KMS-11 (cell line): ENCODE measurements at regions not wholly inside any gene's neighbourhood (a gene's known extent, or its start where the extent isn't known, plus 50 kb on each side); places are given as distances from the start of the nearest gene placed in this dataset.

Source experiments
- H2AFZ ChIP-seq: fragments of 200-600 bp; sonication (generic); 2 replicates; pipeline ENCODE4 v1.6.1; 2016; ENCODE audit warnings: antibody characterized with exemption, mixed run types, low read depth
- H3K27ac ChIP-seq: fragments of 200-600 bp; sonication (generic); 2 replicates; pipeline ENCODE4 v1.6.1; 2016; ENCODE audit warnings: mild to moderate bottlenecking, mixed run types
- H3K27me3 ChIP-seq: fragments of 200-600 bp; sonication (generic); 2 replicates; pipeline ENCODE4 v1.6.1; 2017; ENCODE audit warnings: mild to moderate bottlenecking, low read depth, mixed run types, moderate library complexity; ENCODE audit not compliant: insufficient read depth
- H3K36me3 ChIP-seq: fragments of 200-600 bp; sonication (generic); 2 replicates; pipeline ENCODE4 v1.6.1; 2017; ENCODE audit warnings: mild to moderate bottlenecking, mixed run types; ENCODE audit not compliant: insufficient read depth
- H3K4me1 ChIP-seq: fragments of 200-600 bp; sonication (generic); 2 replicates; pipeline ENCODE4 v1.6.1; 2016; ENCODE audit warnings: mild to moderate bottlenecking, low read depth, mixed run types; ENCODE audit not compliant: poor library complexity, severe bottlenecking
- H3K4me2 ChIP-seq: fragments of 200-600 bp; sonication (generic); 2 replicates; pipeline ENCODE4 v1.7.0; 2016; ENCODE audit warnings: mild to moderate bottlenecking, mixed run types
- H3K4me3 ChIP-seq: fragments of 200-600 bp; sonication (generic); IDR thresholded peaks from 2 replicates; pipeline ENCODE4 v1.6.1; 2017; ENCODE audit warnings: low read depth, low read length, mixed read lengths; ENCODE audit not compliant: insufficient read depth
- H3K79me2 ChIP-seq: fragments of 200-600 bp; sonication (generic); 2 replicates; pipeline ENCODE4 v1.6.1; 2016; ENCODE audit warnings: low read depth, mixed run types; ENCODE audit not compliant: insufficient read depth
- H3K9ac ChIP-seq: fragments of 200-600 bp; sonication (generic); 2 replicates; pipeline ENCODE4 v1.6.1; 2016; ENCODE audit warnings: mild to moderate bottlenecking, mixed run types
- H4K20me1 ChIP-seq: fragments of 200-600 bp; sonication (generic); 2 replicates; pipeline ENCODE4 v1.6.1; 2016; ENCODE audit warnings: mild to moderate bottlenecking, mixed run types; ENCODE audit not compliant: insufficient read depth
- CTCF ChIP-seq: fragments of 200-600 bp; sonication (generic); conservative IDR thresholded peaks from 2 replicates; pipeline ENCODE4 v1.6.1; 2017; ENCODE audit warnings: low read depth, mild to moderate bottlenecking, antibody characterized with exemption, low read length, moderate library complexity, mixed read lengths

- Histone ChIP-seq H3K36me3 (no peaks in the 10 kb centered on the region), H3K4me1 (peaks cover 6% of the 10 kb centered on the region), H3K27ac (no peak overlapping the region), H4K20me1 (no peaks in the 10 kb centered on the region), H3K4me3 (no peak overlapping the region), H3K79me2 (no peaks in the 10 kb centered on the region), H3K9ac (no peak overlapping the region), H2AFZ (no peak overlapping the region), H3K4me2 (no peak overlapping the region), H3K27me3 (no peaks in the 10 kb centered on the region)
- no peak for TF ChIP-seq CTCF
Observed at GRCh38 chr12:46472893-46473633, 100.5 kb upstream of the SLC38A2 start.

GRCh38 chr12:46472144-46472705 lies 99.7 kb upstream of the SLC38A2 start:
- H3K9ac ChIP-seq: no peak overlapping the region
- H2AFZ ChIP-seq: no peak overlapping the region
- H3K27me3 ChIP-seq: no peaks in the 10 kb centered on the region
- H3K4me3 ChIP-seq: no peak overlapping the region
- no peak for TF ChIP-seq CTCF
- no peaks in the 10 kb centered on the region for H3K36me3 ChIP-seq
- H4K20me1 ChIP-seq: no peaks in the 10 kb centered on the region
- H3K4me1 ChIP-seq: peaks cover 6% of the 10 kb centered on the region
- H3K4me2 ChIP-seq: no peak overlapping the region
- no peak overlapping the region for H3K27ac ChIP-seq
- H3K79me2 ChIP-seq: no peaks in the 10 kb centered on the region

- Histone ChIP-seq H3K4me3 (no peak overlapping the region), H4K20me1 (no peaks in the 10 kb centered on the region), H3K27ac (no peak overlapping the region), H3K4me1 (peaks cover 6% of the 10 kb centered on the region), H3K9ac (no peak overlapping the region), H3K79me2 (no peaks in the 10 kb centered on the region), H2AFZ (no peak overlapping the region), H3K4me2 (no peak overlapping the region), H3K27me3 (no peaks in the 10 kb centered on the region), H3K36me3 (no peaks in the 10 kb centered on the region)
- no peak for TF ChIP-seq CTCF
Observed at GRCh38 chr12:46471404-46471803, 98.8 kb upstream of the SLC38A2 start.

- Histone ChIP-seq H3K79me2 (no peaks in the 10 kb centered on the region), H2AFZ (no peak overlapping the region), H3K4me1 (peaks cover 6% of the 10 kb centered on the region), H3K36me3 (no peaks in the 10 kb centered on the region), H3K27ac (no peak overlapping the region), H3K4me2 (no peak overlapping the region), H3K9ac (no peak overlapping the region), H3K27me3 (no peaks in the 10 kb centered on the region), H4K20me1 (no peaks in the 10 kb centered on the region), H3K4me3 (no peak overlapping the region)
- no peak for TF ChIP-seq CTCF
Observed at GRCh38 chr12:46470975-46471374, 98.4 kb upstream of the SLC38A2 start.
